Erythroblast (primary cell): ENCODE measurements at regions not wholly inside any gene's neighbourhood (a gene's known extent, or its start where the extent isn't known, plus 50 kb on each side); places are given as distances from the start of the nearest gene placed in this dataset.

Source experiments
- GATA1 ChIP-seq: IDR thresholded peaks from 2 replicates; pipeline ENCODE4 v1.6.1; 2011; ENCODE audit warnings: low read depth, mild to moderate bottlenecking, control low read depth, low read length, moderate library complexity
- POLR2A ChIP-seq: IDR thresholded peaks from 2 replicates; pipeline ENCODE4 v1.6.1; 2011; ENCODE audit warnings: mild to moderate bottlenecking, low read length

GRCh38 chrX:40147971-40148370, 50.2 kb upstream of the BCOR start:
- TF ChIP-seq POLR2A (no peak), GATA1 (no peak)
